ENCODE measurements at regions not wholly inside any gene's neighbourhood (a gene's known extent, or its start where the extent isn't known, plus 50 kb on each side); places are given as distances from the start of the nearest gene placed in this dataset.

DNA sequence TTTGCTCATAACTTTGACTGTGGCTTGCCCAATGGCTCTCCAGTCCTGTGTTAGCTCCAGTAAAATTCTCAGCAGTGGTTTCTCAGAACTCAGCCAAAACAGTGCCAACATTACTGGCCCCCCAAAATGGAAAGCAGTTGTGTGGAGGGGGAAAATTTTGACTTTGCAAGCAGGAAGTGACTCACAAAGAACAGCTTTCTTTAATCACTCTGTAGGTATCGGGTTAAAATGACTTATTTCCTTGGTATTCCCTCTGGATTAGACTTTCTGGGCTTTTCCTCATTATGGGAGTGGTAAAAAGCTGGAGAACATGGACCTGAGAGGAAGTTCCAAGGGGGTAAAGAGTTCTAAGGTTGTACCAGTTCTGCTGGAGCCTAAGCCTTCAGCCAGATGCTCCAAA, 175.7 kb upstream of the RND3 start:
- no peaks in the 10 kb centered on the region for H3K27me3 ChIP-seq
- no peaks in the 10 kb centered on the region for H3K4me1 ChIP-seq
- no peaks in the 10 kb centered on the region for H3K9me3 ChIP-seq
- no peaks in the 10 kb centered on the region for H3K36me3 ChIP-seq (ENCODE audit: low read depth, missing control alignments)
- H3K27ac ChIP-seq: no peak overlapping the region
- no peak overlapping the region for H3K4me3 ChIP-seq
- no peak for DNase-seq
- intact Hi-C loops (cut with DNase I; ENCODE audit: low total_unique reads): no loop called here
- TF ChIP-seq, protein P1, sequence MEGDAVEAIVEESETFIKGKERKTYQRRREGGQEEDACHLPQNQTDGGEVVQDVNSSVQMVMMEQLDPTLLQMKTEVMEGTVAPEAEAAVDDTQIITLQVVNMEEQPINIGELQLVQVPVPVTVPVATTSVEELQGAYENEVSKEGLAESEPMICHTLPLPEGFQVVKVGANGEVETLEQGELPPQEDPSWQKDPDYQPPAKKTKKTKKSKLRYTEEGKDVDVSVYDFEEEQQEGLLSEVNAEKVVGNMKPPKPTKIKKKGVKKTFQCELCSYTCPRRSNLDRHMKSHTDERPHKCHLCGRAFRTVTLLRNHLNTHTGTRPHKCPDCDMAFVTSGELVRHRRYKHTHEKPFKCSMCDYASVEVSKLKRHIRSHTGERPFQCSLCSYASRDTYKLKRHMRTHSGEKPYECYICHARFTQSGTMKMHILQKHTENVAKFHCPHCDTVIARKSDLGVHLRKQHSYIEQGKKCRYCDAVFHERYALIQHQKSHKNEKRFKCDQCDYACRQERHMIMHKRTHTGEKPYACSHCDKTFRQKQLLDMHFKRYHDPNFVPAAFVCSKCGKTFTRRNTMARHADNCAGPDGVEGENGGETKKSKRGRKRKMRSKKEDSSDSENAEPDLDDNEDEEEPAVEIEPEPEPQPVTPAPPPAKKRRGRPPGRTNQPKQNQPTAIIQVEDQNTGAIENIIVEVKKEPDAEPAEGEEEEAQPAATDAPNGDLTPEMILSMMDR (IDR thresholded peaks at IDR 0.05): no peak
- TF ChIP-seq POLR2A (IDR thresholded peaks at IDR 0.05): no peak
- WGBS, 2 donors: 65 to 82% methylated on average over 1 of the region's 1 CpG

DNA sequence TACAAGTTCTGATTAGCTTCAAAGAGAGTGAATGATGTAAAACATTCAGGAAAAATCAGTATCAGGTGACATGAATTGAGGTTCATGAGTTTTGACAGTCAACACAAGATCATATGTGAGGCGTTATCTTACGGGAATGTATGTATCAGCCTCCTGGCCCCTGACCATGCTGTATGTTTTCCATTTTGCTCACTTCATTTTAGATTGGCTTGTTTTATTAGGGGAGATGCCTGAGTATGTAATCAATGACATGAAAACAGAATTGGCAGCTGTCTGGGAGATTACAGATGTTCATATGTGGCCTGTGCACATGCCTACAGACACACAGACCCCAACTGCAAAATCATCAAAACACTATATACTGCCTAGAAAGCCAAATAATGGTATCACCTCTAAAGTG, 168.5 kb upstream of the RND3 start:
- intact Hi-C loops (cut with DNase I; ENCODE audit: low total_unique reads): no loop called here
- Histone ChIP-seq H3K27ac (no peak overlapping the region), H3K4me1 (no peaks in the 10 kb centered on the region), H3K9me3 (no peaks in the 10 kb centered on the region), H3K27me3 (no peaks in the 10 kb centered on the region), H3K4me3 (no peak overlapping the region), H3K36me3 (ENCODE audit: low read depth, missing control alignments) (no peaks in the 10 kb centered on the region)
- no peak for DNase-seq
- WGBS, 2 donors: 95% methylated on average over 2 of the region's 2 CpGs
- TF ChIP-seq POLR2A (IDR thresholded peaks at IDR 0.05): no peak
- TF ChIP-seq, protein P1 (IDR thresholded peaks at IDR 0.05): no peak

DNA sequence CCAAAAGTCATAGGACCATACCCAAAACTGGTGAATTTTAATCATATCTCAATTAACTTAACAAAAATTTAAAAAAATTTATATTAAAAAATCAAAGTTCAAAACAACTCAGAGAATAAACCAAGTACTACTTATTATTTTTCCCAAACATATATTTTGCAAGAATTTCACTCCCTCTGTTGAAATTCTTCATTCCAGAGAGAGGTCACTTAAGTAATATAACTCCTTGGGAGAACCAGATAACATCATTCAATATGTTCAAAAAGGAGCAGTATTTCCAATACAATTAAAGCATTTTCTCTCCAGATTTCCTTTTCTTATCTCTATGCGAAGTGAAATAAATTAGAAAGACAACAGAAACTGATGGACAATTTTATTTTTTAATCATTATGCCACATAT, 165.9 kb upstream of the RND3 start:
- Histone ChIP-seq H3K4me1 (no peaks in the 10 kb centered on the region), H3K27ac (no peak overlapping the region), H3K36me3 (ENCODE audit: low read depth, missing control alignments) (no peaks in the 10 kb centered on the region), H3K9me3 (no peaks in the 10 kb centered on the region), H3K4me3 (no peak overlapping the region), H3K27me3 (no peaks in the 10 kb centered on the region)
- intact Hi-C loops (cut with DNase I; ENCODE audit: low total_unique reads): no loop called here
- DNase-seq: no peak
- TF ChIP-seq POLR2A (IDR thresholded peaks at IDR 0.05): no peak
- TF ChIP-seq, protein P1 (IDR thresholded peaks at IDR 0.05): no peak
- 87 to 100% methylated on average over 1 of the region's 1 CpG for WGBS, 2 donors

DNA sequence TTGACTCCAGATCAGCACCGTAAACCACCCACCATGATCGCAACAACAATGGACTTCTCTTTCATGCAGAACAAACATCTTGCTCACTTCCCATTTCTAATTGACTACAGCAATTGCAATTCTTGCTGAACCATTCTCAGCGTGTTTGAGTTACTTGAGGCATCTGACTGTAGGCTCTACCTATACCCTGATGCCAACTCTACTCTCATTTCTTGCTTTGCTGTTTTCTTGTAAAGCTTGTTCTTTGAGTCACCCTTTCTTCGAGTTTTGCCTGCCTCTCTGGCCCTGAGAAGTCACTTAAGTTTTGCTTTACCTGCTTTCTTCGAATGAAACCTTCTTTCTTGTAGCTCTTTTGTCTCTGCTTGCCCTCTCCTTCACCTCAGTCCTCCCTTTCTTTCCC, 160.5 kb upstream of the RND3 start:
- no peaks in the 10 kb centered on the region for H3K27me3 ChIP-seq
- no peak overlapping the region for H3K4me3 ChIP-seq
- H3K4me1 ChIP-seq: no peaks in the 10 kb centered on the region
- no peaks in the 10 kb centered on the region for H3K9me3 ChIP-seq
- intact Hi-C loops (cut with DNase I; ENCODE audit: low total_unique reads): no loop called here
- DNase-seq: no peak
- WGBS, 2 donors: 79 to 84% methylated on average over 5 of the region's 5 CpGs
- TF ChIP-seq, protein P1 (IDR thresholded peaks at IDR 0.05): no peak
- TF ChIP-seq POLR2A (IDR thresholded peaks at IDR 0.05): no peak
- H3K36me3 ChIP-seq (ENCODE audit: low read depth, missing control alignments): no peaks in the 10 kb centered on the region
- no peak overlapping the region for H3K27ac ChIP-seq

DNA sequence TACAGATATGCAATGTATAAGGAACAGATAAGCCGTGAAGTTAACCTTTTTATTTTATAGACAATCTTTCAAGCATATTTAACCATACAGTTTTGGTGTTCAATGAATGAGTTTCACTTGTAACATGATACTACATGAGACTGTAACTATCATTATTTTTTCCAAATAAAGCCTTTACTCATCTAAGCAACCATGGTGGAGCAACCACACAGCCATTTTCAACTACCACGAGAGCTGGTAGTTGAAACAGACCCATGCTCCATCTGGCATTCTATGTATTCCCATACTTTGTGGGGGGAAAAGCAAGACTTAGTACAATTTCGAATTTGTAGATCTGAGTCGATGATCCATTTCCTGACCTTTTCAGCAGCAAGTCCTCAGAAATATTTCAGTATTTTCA, 159.3 kb upstream of the RND3 start:
- intact Hi-C loops (cut with DNase I; ENCODE audit: low total_unique reads): no loop called here
- TF ChIP-seq, protein P1 (IDR thresholded peaks at IDR 0.05): no peak
- no peak for TF ChIP-seq POLR2A (IDR thresholded peaks at IDR 0.05)

More for the DNA sequence above, 159.3 kb upstream of the RND3 start:
- Histone ChIP-seq H3K9me3 (no peaks in the 10 kb centered on the region), H3K4me1 (no peaks in the 10 kb centered on the region), H3K36me3 (ENCODE audit: low read depth, missing control alignments) (no peaks in the 10 kb centered on the region), H3K4me3 (no peak overlapping the region), H3K27ac (no peak overlapping the region), H3K27me3 (no peaks in the 10 kb centered on the region)
- DNase-seq: no peak
- 87 to 94% methylated on average over 4 of the region's 4 CpGs for WGBS, 2 donors

Data from testis (tissue), 2 donors.